ENCODE measurements at regions not wholly inside any gene's neighbourhood (a gene's known extent, or its start where the extent isn't known, plus 50 kb on each side); places are given as distances from the start of the nearest gene placed in this dataset.
A peak's percentile ranks its signal among the peaks of the same experiment; 100 is the strongest.
"Not testable (repeated sequence)": the region's sequence is repeated elsewhere in the genome, so short reads cannot be mapped to it uniquely, and the experiment has no call there.

GRCh38 chr11:97622795-97623194, 1233.0 kb downstream of the JRKL start:
- Histone ChIP-seq H4K20me1 (ENCODE audit: control insufficient read depth, insufficient read depth, insufficient read length) (no peaks in the 10 kb centered on the region), H2BK120ac (ENCODE audit: low read depth, low read length, poor library complexity, severe bottlenecking) (no peak overlapping the region), H3K9me3 (ENCODE audit: control insufficient read depth, low read depth, low read length) (no peaks in the 10 kb centered on the region), H4K8ac (replicated peaks; ENCODE audit: insufficient read length, low read depth, low read length) (no peak overlapping the region), H3K4ac (ENCODE audit: low read depth, low read length) (no peak overlapping the region), H2BK20ac (ENCODE audit: low read depth, low read length, poor library complexity, severe bottlenecking) (no peak overlapping the region), H4K5ac (ENCODE audit: insufficient read length, low read depth, low read length) (no peak overlapping the region), H3T11ph (ENCODE audit: low read length) (no peak overlapping the region), H3K56ac (ENCODE audit: insufficient read length, low read depth, low read length) (no peak overlapping the region), H3K4me2 (ENCODE audit: insufficient read depth, insufficient read length, low read length) (no peak overlapping the region), H3K23me2 (ENCODE audit: insufficient read length, low read depth, low read length, poor library complexity, severe bottlenecking) (no peaks in the 10 kb centered on the region), H3K9ac (ENCODE audit: extremely low read depth, insufficient read length, low read length) (no peak overlapping the region), H2BK5ac (ENCODE audit: insufficient read length, low read length) (no peak overlapping the region), H3K18ac (ENCODE audit: insufficient read length, low read depth, low read length) (no peak overlapping the region), H2AFZ (ENCODE audit: low read length) (no peak overlapping the region), H4K91ac (ENCODE audit: insufficient read length, low read depth, low read length) (no peak overlapping the region), H3K23ac (ENCODE audit: insufficient read length, low read depth, low read length) (no peak overlapping the region), H2BK15ac (ENCODE audit: low read depth, low read length) (no peak overlapping the region), H3K79me1 (ENCODE audit: insufficient read depth, low read depth, low read length, poor library complexity, severe bottlenecking) (no peaks in the 10 kb centered on the region), H3K27ac (ENCODE audit: insufficient read length, low read depth, low read length) (no peak overlapping the region), H3K27me3 (ENCODE audit: insufficient read depth, low read length) (no peaks in the 10 kb centered on the region), H3K4me1 (ENCODE audit: insufficient read depth, low read length) (no peaks in the 10 kb centered on the region), H3K79me2 (ENCODE audit: insufficient read depth, low read length) (no peaks in the 10 kb centered on the region), H3K14ac (ENCODE audit: insufficient read depth, low read length) (no peak overlapping the region), H2AK5ac (ENCODE audit: insufficient read length, low read length) (no peak overlapping the region), H2BK12ac (ENCODE audit: insufficient read length, low read depth, low read length) (no peak overlapping the region)
- Mint-ChIP-seq H3K4me1 (no peaks in the 10 kb centered on the region), H3K9me3 (no peaks in the 10 kb centered on the region), H3K36me3 (ENCODE audit: insufficient read depth in 1 of 3, low read depth in 3 of 3) (peaks cover 0 to 4% (median 0%) of the 10 kb centered on the region in 3 experiments; a peak in 2 of 7 replicates), H3K27ac (no peak overlapping the region), H3K27me3 (ENCODE audit: low read depth) (no peaks in the 10 kb centered on the region), H3K4me3 (no peak overlapping the region)
- no peak for DNase-seq
- WGBS (ENCODE audit: extremely low coverage, insufficient read length, low lambda C conversion rate): no CpG with 5 or more reads among the region's 2 CpGs
- TF ChIP-seq CTCF (conservative IDR thresholded peaks at IDR 0.05): no peak

GRCh38 chr11:97636741-97637140, 1246.9 kb downstream of the JRKL start:
- H3T11ph ChIP-seq (ENCODE audit: low read length); H3K79me1 ChIP-seq (ENCODE audit: insufficient read depth, low read depth, low read length, poor library complexity, severe bottlenecking); H3K9me3 ChIP-seq (ENCODE audit: control insufficient read depth, low read depth, low read length); H3K79me2 ChIP-seq (ENCODE audit: insufficient read depth, low read length); H2BK120ac ChIP-seq (ENCODE audit: low read depth, low read length, poor library complexity, severe bottlenecking); H2AFZ ChIP-seq (ENCODE audit: low read length); H3K18ac ChIP-seq (ENCODE audit: insufficient read length, low read depth, low read length); H3K9ac ChIP-seq (ENCODE audit: extremely low read depth, insufficient read length, low read length); H2BK15ac ChIP-seq (ENCODE audit: low read depth, low read length); H3K27me3 ChIP-seq (ENCODE audit: insufficient read depth, low read length); DNase-seq; H3K14ac ChIP-seq (ENCODE audit: insufficient read depth, low read length); H3K56ac ChIP-seq (ENCODE audit: insufficient read length, low read depth, low read length); H2BK20ac ChIP-seq (ENCODE audit: low read depth, low read length, poor library complexity, severe bottlenecking); H2BK12ac ChIP-seq (ENCODE audit: insufficient read length, low read depth, low read length); H3K23ac ChIP-seq (ENCODE audit: insufficient read length, low read depth, low read length); H4K91ac ChIP-seq (ENCODE audit: insufficient read length, low read depth, low read length); H4K20me1 ChIP-seq (ENCODE audit: control insufficient read depth, insufficient read depth, insufficient read length); H3K4me2 ChIP-seq (ENCODE audit: insufficient read depth, insufficient read length, low read length); H4K8ac ChIP-seq (replicated peaks; ENCODE audit: insufficient read length, low read depth, low read length); H3K27ac ChIP-seq (ENCODE audit: insufficient read length, low read depth, low read length); H3K27me3 Mint-ChIP-seq (ENCODE audit: low read depth); H2BK5ac ChIP-seq (ENCODE audit: insufficient read length, low read length); H3K27ac Mint-ChIP-seq; H2AK5ac ChIP-seq (ENCODE audit: insufficient read length, low read length); H3K23me2 ChIP-seq (ENCODE audit: insufficient read length, low read depth, low read length, poor library complexity, severe bottlenecking); H4K5ac ChIP-seq (ENCODE audit: insufficient read length, low read depth, low read length); H3K4me1 ChIP-seq (ENCODE audit: insufficient read depth, low read length); H3K4ac ChIP-seq (ENCODE audit: low read depth, low read length): not testable (repeated sequence)
- no CpG with 5 or more reads among the region's 4 CpGs for WGBS (ENCODE audit: extremely low coverage, insufficient read length, low lambda C conversion rate)
- H3K36me3 Mint-ChIP-seq (ENCODE audit: insufficient read depth in 1 of 3, low read depth in 3 of 3): peaks cover 6 to 35% (median 8%) of the 10 kb centered on the region in 3 experiments; a peak in 6 of 7 replicates
- peaks cover 34 to 35% of the 10 kb centered on the region in 2 experiments for H3K4me1 Mint-ChIP-seq
- H3K9me3 Mint-ChIP-seq: peaks cover 25 to 28% of the 10 kb centered on the region in 2 experiments
- peak overlapping the region; percentile 31 to 66; a peak in 3 of 5 replicates for H3K4me3 Mint-ChIP-seq
